IMR-90 (cell line): ENCODE measurements at regions not wholly inside any gene's neighbourhood (a gene's known extent, or its start where the extent isn't known, plus 50 kb on each side); places are given as distances from the start of the nearest gene placed in this dataset.

Source experiments
- ATAC-seq: fragments of 200-7000 bp; cut with Tn5 transposase; 2 replicates; pipeline ENCODE4 v1.9.1; 2020; ENCODE audit warnings: low read depth, mild to moderate bottlenecking, moderate library complexity
- BruUV-seq: library from RNA; stranded (reverse); fragments of 400-500 nt; replicated peaks from 2 replicates; lab custom pipeline; 2021; lab: Mats Ljungman, UMichigan
- CTCF ChIA-PET: fragments of 300-600 bp; formaldehyde crosslinking; extraction: SDS; loops from one replicate; lab custom pipeline; 2021; ENCODE audit warnings: antibody characterized with exemption; lab: Yijun Ruan, JAX
- POLR2A ChIA-PET: fragments of 300-600 bp; sonication (Branson Sonifier 250); formaldehyde crosslinking; loops from one replicate; lab custom pipeline; 2022; ENCODE audit warnings: antibody characterized with exemption; ENCODE audit not compliant: unreplicated experiment; lab: Charles Lee
- DNase-seq: peaks from one replicate; pipeline ENCODE4 v3.0.0; 2013
- H2AFZ ChIP-seq: replicated peaks from 2 replicates; pipeline ENCODE3; 2013; ENCODE audit warnings: low read length, mild to moderate bottlenecking; ENCODE audit not compliant: poor library complexity
- H2AK5ac ChIP-seq: 2 replicates; pipeline ENCODE4 v1.6.1; 2013; ENCODE audit warnings: low read depth, low read length, inconsistent platforms
- H2AK9ac ChIP-seq: replicated peaks from 2 replicates; pipeline ENCODE3; 2013; ENCODE audit warnings: mild to moderate bottlenecking, low read depth, low read length, moderate library complexity; ENCODE audit not compliant: poor library complexity
- H2BK120ac ChIP-seq: 2 replicates; pipeline ENCODE4 v1.6.1; 2013; ENCODE audit warnings: low read depth, low read length, inconsistent platforms
- H2BK15ac ChIP-seq: 3 replicates; pipeline ENCODE4 v1.6.1; 2013; ENCODE audit warnings: low read depth, low read length, inconsistent platforms
- H2BK20ac ChIP-seq: 2 replicates; pipeline ENCODE4 v1.6.1; 2013; ENCODE audit warnings: low read depth, mild to moderate bottlenecking, inconsistent platforms, low read length, moderate library complexity
- H2BK5ac ChIP-seq: 2 replicates; pipeline ENCODE4 v1.6.1; 2013; ENCODE audit warnings: mild to moderate bottlenecking, low read depth, low read length, inconsistent platforms; ENCODE audit not compliant: poor library complexity, severe bottlenecking
- H3K14ac ChIP-seq: replicated peaks from 2 replicates; pipeline ENCODE4 v1.6.1; 2013; ENCODE audit warnings: low read depth, low read length, inconsistent platforms
- H3K18ac ChIP-seq: 2 replicates; pipeline ENCODE4 v1.6.1; 2013; ENCODE audit warnings: low read depth, low read length, control low read depth
- H3K23ac ChIP-seq: 2 replicates; pipeline ENCODE4 v1.6.1; 2013; ENCODE audit warnings: low read depth, low read length, inconsistent platforms
- H3K27ac ChIP-seq: 2 replicates; pipeline ENCODE4 v1.5.1; 2013; ENCODE audit warnings: mild to moderate bottlenecking, control low read depth, low read length; ENCODE audit not compliant: insufficient read depth
- H3K27me3 ChIP-seq: 2 replicates; pipeline ENCODE4 v1.6.1; 2013; ENCODE audit warnings: low read length; ENCODE audit not compliant: control insufficient read depth, insufficient read depth
- H3K36me3 ChIP-seq: 2 replicates; pipeline ENCODE4 v1.6.1; 2013; ENCODE audit warnings: low read length, mixed read lengths; ENCODE audit not compliant: control insufficient read depth, insufficient read depth
- H3K4ac ChIP-seq: 2 replicates; pipeline ENCODE4 v1.6.1; 2013; ENCODE audit warnings: low read depth, low read length, inconsistent platforms
- H3K4me1 ChIP-seq: 2 replicates; pipeline ENCODE4 v1.6.1; 2013; ENCODE audit warnings: low read length, mixed read lengths; ENCODE audit not compliant: control insufficient read depth, insufficient read depth
- H3K4me2 ChIP-seq: 2 replicates; pipeline ENCODE4 v1.6.1; 2013; ENCODE audit warnings: low read depth, mild to moderate bottlenecking, control low read depth, low read length, moderate library complexity
- H3K4me3 ChIP-seq: 2 replicates; pipeline ENCODE4 v1.5.1; 2013; ENCODE audit warnings: low read depth, mild to moderate bottlenecking, control low read depth, low read length, moderate library complexity; ENCODE audit not compliant: insufficient read depth
- H3K56ac ChIP-seq: 2 replicates; pipeline ENCODE4 v1.6.1; 2013; ENCODE audit warnings: low read length, inconsistent platforms; ENCODE audit not compliant: insufficient read depth; ENCODE audit errors: extremely low read depth
- H3K79me1 ChIP-seq, 2 experiments: 2 replicates each; pipeline ENCODE4 v1.6.1; 2013; ENCODE audit warnings: low read length in 2 of 2, inconsistent platforms in 1 of 2, low read depth in 1 of 2
- H3K9ac ChIP-seq: 2 replicates; pipeline ENCODE4 v1.6.1; 2013; ENCODE audit warnings: low read depth, low read length, control low read depth
- H3K9me1 ChIP-seq: 2 replicates; pipeline ENCODE4 v1.6.1; 2013; ENCODE audit warnings: low read length, inconsistent platforms; ENCODE audit not compliant: insufficient read depth
- H3K9me3 ChIP-seq: 2 replicates; pipeline ENCODE4 v1.6.1; 2013; ENCODE audit warnings: low read length; ENCODE audit not compliant: control insufficient read depth, insufficient read depth
- H4K20me1 ChIP-seq: 2 replicates; pipeline ENCODE4 v1.6.1; 2013; ENCODE audit warnings: low read length, inconsistent platforms; ENCODE audit not compliant: insufficient read depth
- H4K5ac ChIP-seq: 2 replicates; pipeline ENCODE4 v1.6.1; 2013; ENCODE audit warnings: mild to moderate bottlenecking, low read depth, low read length, control low read depth
- H4K8ac ChIP-seq, 2 experiments: 2 replicates each; pipeline ENCODE4 v1.6.1; 2013; ENCODE audit warnings: low read depth in 2 of 2, low read length in 2 of 2, control low read depth in 1 of 2, inconsistent platforms in 1 of 2
- H4K91ac ChIP-seq: 2 replicates; pipeline ENCODE4 v1.6.1; 2013; ENCODE audit warnings: low read depth, low read length, inconsistent platforms; ENCODE audit not compliant: insufficient read depth
- BHLHE40 ChIP-seq: fragments of 150-350 bp; IDR thresholded peaks from 2 replicates; pipeline ENCODE4 v1.6.1; 2016; ENCODE audit warnings: mild to moderate bottlenecking, low read depth, low read length
- CEBPB ChIP-seq: IDR thresholded peaks from 2 replicates; pipeline ENCODE4 v1.6.1; 2012; ENCODE audit warnings: low read depth, low read length, improper control_type of control experiment
- CHD1 ChIP-seq: IDR thresholded peaks from 2 replicates; pipeline ENCODE4 v1.6.1; 2012; ENCODE audit warnings: low read depth, low read length, improper control_type of control experiment
- CTCF ChIP-seq: conservative IDR thresholded peaks from 2 replicates; pipeline ENCODE4 v1.5.1; 2012; ENCODE audit warnings: mild to moderate bottlenecking, low read depth, low read length, improper control_type of control experiment
- FOS ChIP-seq: fragments of 150-350 bp; IDR thresholded peaks from 2 replicates; pipeline ENCODE4 v1.6.1; 2016; ENCODE audit warnings: low read depth, low read length
- MAFK ChIP-seq: IDR thresholded peaks from 2 replicates; pipeline ENCODE4 v1.6.1; 2012; ENCODE audit warnings: low read depth, low read length, improper control_type of control experiment
- MAZ ChIP-seq: IDR thresholded peaks from 2 replicates; pipeline ENCODE4 v1.6.1; 2012; ENCODE audit warnings: low read depth, mild to moderate bottlenecking, low read length, improper control_type of control experiment, moderate library complexity, borderline replicate concordance
- MXI1 ChIP-seq: IDR thresholded peaks from 2 replicates; pipeline ENCODE4 v1.6.1; 2012; ENCODE audit warnings: low read depth, mild to moderate bottlenecking, low read length, moderate library complexity, borderline replicate concordance
- NFE2L2 ChIP-seq: fragments of 150-350 bp; IDR thresholded peaks from 2 replicates; pipeline ENCODE4 v1.6.1; 2016; ENCODE audit warnings: low read depth, mild to moderate bottlenecking, low read length
- POLR2A ChIP-seq: IDR thresholded peaks from 2 replicates; pipeline ENCODE4 v1.6.1; 2012; ENCODE audit warnings: mild to moderate bottlenecking, low read depth, low read length
- RAD21 ChIP-seq: IDR thresholded peaks from 2 replicates; pipeline ENCODE4 v1.6.1; 2012; ENCODE audit warnings: low read length, improper control_type of control experiment
- RCOR1 ChIP-seq: IDR thresholded peaks from 2 replicates; pipeline ENCODE4 v1.6.1; 2012; ENCODE audit warnings: mild to moderate bottlenecking, low read length, improper control_type of control experiment; ENCODE audit not compliant: insufficient replicate concordance
- RFX5 ChIP-seq: IDR thresholded peaks from 2 replicates; pipeline ENCODE4 v1.8.0; 2012; ENCODE audit warnings: low read depth, mild to moderate bottlenecking, low read length, moderate library complexity
- SMC3 ChIP-seq: fragments of 150-350 bp; IDR thresholded peaks from 2 replicates; pipeline ENCODE4 v1.6.1; 2016; ENCODE audit warnings: low read depth, mild to moderate bottlenecking, antibody characterized with exemption, low read length, moderate library complexity
- USF2 ChIP-seq: fragments of 150-350 bp; IDR thresholded peaks from 2 replicates; pipeline ENCODE4 v1.6.1; 2017; ENCODE audit warnings: mild to moderate bottlenecking, antibody characterized with exemption, low read length, low read depth
- WGBS, 2 experiments: methylation state at CpG; one replicate each; pipeline versions ENCODE4 v1.1.5 to v1.1.7; 2013; ENCODE audit warnings: missing lambda C conversion rate in 2 of 2; ENCODE audit not compliant: insufficient read length in 1 of 2; ENCODE audit errors: extremely low coverage in 2 of 2; 5-methylcytosine and 5-hydroxymethylcytosine counted together
- dilution Hi-C: fragments of 300-500 bp; cut with HindIII; formaldehyde crosslinking; loops from one replicate; pipeline ENCODE4 v1.14.3; 2018; ENCODE audit warnings: low sequenced_read_pairs; ENCODE audit not compliant: unreplicated experiment
- in situ Hi-C: fragments of 300-500 bp; cut with MboI; formaldehyde crosslinking; loops from 3 replicates; pipeline ENCODE4 v1.14.3; 2019; ENCODE audit warnings: low sequenced_read_pairs, inconsistent platforms, mixed read lengths
- intact Hi-C: fragments of 100-400 bp; cut with micrococcal nuclease; formaldehyde crosslinking; loops from 2 replicates; pipeline ENCODE4 v1.10.0; 2022
- TF ChIP-seq, protein P1 (sequence below): fragments of 150-350 bp; IDR thresholded peaks from 2 replicates; pipeline ENCODE4 v1.6.1; 2016; ENCODE audit warnings: low read depth, mild to moderate bottlenecking, low read length, moderate library complexity, borderline replicate concordance

DNA sequence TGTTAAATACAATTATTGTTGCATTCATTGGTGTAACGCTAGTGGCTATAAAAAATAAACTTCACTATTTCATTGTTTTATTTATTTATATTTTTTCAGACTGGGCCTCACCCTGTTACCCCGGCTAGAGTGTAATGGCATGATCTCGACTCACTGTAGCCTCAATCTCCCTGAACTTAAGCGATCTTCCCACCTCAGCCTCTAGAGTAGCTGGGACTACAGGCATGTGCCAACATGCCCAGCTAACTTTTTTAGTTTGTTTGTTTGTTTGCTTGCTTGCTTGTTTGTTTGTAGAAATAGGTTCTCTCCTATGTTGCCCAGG is 387.4 kb upstream of the PTBP2 start:
- no peaks in the 10 kb centered on the region; the same call in 1 of the 2 replicates for H3K9me1 ChIP-seq
- H3K14ac ChIP-seq: no peak overlapping the region
- H3K4me3 ChIP-seq: no peak overlapping the region
- no peak overlapping the region for H2BK120ac ChIP-seq
- no TSS peak for BruUV-seq
- no peak overlapping the region for H3K9ac ChIP-seq
- H4K8ac ChIP-seq: no peak overlapping the region
- H3K4ac ChIP-seq: no peak overlapping the region
- no peak overlapping the region for H2BK5ac ChIP-seq
- H3K18ac ChIP-seq: no peak overlapping the region
- no peaks in the 10 kb centered on the region for H3K9me3 ChIP-seq
- ChIA-PET CTCF (no interaction called here), POLR2A (no interaction called here)
- H3K27me3 ChIP-seq: no peaks in the 10 kb centered on the region
- H3K23ac ChIP-seq: no peak overlapping the region
- no peak overlapping the region for H4K5ac ChIP-seq
- no peak overlapping the region for H3K56ac ChIP-seq
- no peaks in the 10 kb centered on the region for H4K20me1 ChIP-seq
- no peak overlapping the region for H2AK5ac ChIP-seq
- H3K27ac ChIP-seq: no peak overlapping the region
- TF ChIP-seq CEBPB (no peak), MAZ (no peak), SMC3 (no peak), CHD1 (no peak), RFX5 (no peak), NFE2L2 (no peak), MXI1 (no peak), RAD21 (no peak), POLR2A (no peak), MAFK (no peak), CTCF (no peak), FOS (no peak), RCOR1 (no peak), BHLHE40 (no peak), USF2 (no peak)
- TF ChIP-seq, protein P1, sequence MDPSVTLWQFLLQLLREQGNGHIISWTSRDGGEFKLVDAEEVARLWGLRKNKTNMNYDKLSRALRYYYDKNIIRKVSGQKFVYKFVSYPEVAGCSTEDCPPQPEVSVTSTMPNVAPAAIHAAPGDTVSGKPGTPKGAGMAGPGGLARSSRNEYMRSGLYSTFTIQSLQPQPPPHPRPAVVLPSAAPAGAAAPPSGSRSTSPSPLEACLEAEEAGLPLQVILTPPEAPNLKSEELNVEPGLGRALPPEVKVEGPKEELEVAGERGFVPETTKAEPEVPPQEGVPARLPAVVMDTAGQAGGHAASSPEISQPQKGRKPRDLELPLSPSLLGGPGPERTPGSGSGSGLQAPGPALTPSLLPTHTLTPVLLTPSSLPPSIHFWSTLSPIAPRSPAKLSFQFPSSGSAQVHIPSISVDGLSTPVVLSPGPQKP: no peak
- H3K79me1 ChIP-seq: no peaks in the 10 kb centered on the region
- DNase-seq: no peak
- no peak overlapping the region for H2AFZ ChIP-seq
- no peak overlapping the region for H4K91ac ChIP-seq
- intact Hi-C loops: no loop called here
- dilution Hi-C loops: no loop called here
- H2BK20ac ChIP-seq: no peak overlapping the region
- no peak overlapping the region for H3K4me2 ChIP-seq
- H3K36me3 ChIP-seq: no peaks in the 10 kb centered on the region
- WGBS, 2 experiments: no CpG with 5 or more reads among the region's 4 CpGs
- no peak for ATAC-seq
- H2AK9ac ChIP-seq: no peak overlapping the region
- no peaks in the 10 kb centered on the region for H3K4me1 ChIP-seq
- in situ Hi-C loops: no loop called here
- no peak overlapping the region for H2BK15ac ChIP-seq
